VCaP (cell line): ENCODE measurements at regions not wholly inside any gene's neighbourhood (a gene's known extent, or its start where the extent isn't known, plus 50 kb on each side); places are given as distances from the start of the nearest gene placed in this dataset.

Experiments used
- H3K27ac ChIP-seq: fragments of 450-650 bp; 2 replicates; pipeline ENCODE4 v1.5.1; 2017
- TF ChIP-seq, protein P1 (sequence below): fragments of 450-650 bp; conservative IDR thresholded peaks from 2 replicates; pipeline ENCODE4 v1.5.1; 2017; ENCODE audit warnings: mild to moderate bottlenecking, moderate library complexity

DNA sequence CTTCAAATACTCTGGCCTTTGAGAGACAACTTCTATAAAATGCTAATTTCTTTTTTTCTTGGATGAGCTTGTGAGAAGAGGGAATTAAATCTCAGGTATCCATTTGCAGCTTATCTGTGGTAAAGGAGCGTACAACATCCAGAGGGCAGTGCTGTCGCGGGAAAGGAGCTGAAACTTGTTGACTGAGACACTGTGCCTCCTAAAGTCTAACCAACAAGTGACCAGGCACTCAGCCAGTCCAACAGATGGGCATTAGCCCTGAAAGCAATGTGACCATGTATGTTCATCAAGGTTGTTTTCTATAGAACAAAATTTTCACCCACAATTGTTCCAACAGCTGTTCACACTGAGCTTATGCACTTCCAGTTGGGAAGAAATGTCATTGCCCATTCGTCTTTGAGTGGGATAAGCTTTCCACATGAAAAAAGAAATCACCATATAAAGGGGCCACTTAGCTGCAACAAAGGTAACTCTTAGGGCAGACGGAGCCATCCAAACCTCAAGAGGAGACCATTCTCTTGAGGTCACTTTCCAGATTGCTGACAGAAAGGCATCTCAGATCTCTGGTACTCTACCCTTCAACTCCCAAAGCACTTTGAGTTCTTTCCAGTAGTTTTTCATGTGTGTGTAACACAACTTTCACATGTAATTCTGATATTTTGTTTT, 244.8 kb upstream of the NEIL3 start:
- TF ChIP-seq, protein P1, sequence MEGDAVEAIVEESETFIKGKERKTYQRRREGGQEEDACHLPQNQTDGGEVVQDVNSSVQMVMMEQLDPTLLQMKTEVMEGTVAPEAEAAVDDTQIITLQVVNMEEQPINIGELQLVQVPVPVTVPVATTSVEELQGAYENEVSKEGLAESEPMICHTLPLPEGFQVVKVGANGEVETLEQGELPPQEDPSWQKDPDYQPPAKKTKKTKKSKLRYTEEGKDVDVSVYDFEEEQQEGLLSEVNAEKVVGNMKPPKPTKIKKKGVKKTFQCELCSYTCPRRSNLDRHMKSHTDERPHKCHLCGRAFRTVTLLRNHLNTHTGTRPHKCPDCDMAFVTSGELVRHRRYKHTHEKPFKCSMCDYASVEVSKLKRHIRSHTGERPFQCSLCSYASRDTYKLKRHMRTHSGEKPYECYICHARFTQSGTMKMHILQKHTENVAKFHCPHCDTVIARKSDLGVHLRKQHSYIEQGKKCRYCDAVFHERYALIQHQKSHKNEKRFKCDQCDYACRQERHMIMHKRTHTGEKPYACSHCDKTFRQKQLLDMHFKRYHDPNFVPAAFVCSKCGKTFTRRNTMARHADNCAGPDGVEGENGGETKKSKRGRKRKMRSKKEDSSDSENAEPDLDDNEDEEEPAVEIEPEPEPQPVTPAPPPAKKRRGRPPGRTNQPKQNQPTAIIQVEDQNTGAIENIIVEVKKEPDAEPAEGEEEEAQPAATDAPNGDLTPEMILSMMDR: no peak
- no peak overlapping the region for H3K27ac ChIP-seq

DNA sequence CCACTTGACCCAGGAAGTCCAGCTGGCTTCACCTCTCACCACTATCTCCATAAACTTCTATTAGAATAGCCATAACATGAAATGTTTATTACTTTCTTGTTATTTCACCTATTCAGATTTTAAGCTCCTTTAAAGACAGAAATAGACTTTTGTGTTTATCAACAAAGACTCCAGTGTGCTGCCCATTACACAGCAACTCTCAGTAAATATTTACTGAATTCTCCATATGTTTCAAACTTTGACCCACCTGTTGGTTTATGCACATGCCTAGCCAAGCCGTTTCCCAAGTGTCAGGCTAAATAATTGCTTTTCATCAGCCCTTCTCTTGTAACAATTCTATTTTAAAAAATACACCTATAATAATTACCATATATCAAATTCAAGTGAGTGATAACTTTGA, 242.9 kb upstream of the NEIL3 start:
- TF ChIP-seq, protein P1: no peak
- H3K27ac ChIP-seq: no peak overlapping the region

DNA sequence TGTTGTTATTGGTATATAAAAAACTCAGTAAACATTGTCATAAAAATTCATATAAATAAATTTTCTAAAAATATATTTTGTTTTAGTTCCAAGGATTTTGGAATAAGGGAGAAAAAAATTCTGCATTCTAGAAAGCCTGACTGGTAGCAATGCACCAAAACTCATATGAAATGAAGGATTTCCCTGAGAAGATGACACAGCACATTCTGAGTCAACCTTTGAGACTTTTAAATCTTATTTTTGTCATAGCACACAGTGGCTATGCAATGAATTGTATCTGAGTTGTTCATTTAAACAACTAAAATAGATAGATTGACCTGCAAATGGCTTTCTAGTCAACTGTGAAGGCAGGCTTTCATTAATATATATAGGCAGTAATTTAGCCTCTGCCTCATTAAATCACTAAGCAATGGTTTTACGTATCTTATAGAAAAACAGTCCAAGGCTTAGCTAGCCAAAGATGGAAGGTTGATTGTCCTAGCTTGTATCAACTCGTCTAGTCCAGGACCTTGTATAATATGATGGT, 239.1 kb upstream of the NEIL3 start:
- TF ChIP-seq, protein P1: no peak
- no peak overlapping the region for H3K27ac ChIP-seq

DNA sequence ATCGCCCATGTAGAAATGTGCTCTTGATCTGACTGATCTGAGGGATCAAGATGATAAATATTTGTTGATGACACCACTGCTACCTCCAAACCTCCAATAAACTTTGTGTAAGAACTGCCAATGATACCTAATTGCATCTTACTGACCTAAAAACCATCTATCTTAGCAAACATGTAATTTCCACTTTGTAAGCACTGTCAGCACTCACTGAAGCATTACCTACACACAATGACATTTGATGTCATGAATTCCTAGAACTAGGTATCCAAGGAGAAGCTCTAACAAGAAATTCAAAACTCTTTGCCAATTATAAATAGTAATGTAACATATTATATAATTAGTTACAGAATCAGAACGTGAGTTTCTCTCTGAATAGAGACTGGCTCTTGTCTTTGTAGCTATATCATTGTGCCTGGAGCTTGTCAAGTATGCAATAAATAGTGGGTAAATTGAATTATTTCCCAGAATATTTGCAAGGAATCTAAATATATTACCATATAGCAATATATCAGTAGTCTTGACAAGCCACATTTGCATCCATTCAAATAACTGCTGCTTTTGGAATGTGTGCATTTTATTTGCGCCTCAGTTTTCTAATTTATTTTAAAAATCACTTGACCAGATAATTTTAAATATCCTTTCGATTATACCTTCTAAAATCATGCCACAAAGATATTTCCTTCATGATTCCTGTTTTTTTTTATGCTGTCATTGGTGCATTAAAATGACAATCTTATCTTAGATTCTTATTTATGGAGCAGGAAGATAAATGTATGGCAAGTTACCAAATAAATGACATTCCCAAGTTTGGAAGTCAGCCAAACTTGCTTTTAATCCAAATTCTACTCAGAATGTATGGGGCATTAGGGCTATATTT, 232.3 kb upstream of the NEIL3 start:
- TF ChIP-seq, protein P1: no peak

DNA sequence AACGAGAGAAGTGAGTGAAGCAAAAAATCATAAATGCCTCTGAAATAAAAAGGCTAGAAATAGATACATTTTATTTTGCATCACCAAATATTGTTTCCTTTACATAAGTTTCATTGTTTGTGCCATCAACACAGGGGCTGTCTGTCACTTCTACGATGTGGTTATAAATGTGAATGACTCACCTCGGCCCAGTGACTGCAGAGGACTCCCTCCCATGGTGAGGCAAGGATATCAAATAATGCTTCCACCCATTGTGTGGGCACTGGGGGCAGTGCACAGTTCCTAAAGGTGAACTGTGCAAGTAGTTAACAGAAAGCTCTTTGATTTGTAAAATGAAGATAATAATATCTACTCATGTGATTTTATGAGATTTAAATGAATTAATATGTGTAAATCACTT, 230.3 kb upstream of the NEIL3 start:
- no peak overlapping the region for H3K27ac ChIP-seq
- TF ChIP-seq, protein P1: no peak

More for the DNA sequence above, 232.3 kb upstream of the NEIL3 start:
- no peak overlapping the region for H3K27ac ChIP-seq

DNA sequence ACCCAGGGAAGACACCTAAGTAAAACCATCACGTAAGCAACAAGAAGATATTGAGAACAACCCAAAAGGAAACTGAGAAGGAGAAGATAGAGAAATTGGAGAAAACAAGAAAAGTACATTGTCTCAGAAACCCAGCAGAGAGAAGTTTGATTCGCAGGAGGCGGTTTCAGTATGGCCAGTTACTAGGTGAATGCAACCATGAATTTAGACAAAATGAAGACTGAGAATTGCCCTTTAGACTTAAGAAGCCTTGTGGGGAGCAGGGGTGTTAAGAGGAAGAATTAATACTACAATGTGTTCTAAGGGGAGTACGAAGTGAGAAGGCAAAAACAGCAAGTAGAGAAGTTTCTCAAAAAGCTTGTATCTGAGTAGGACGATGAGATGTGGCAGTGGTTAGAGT, 229.3 kb upstream of the NEIL3 start:
- no peak overlapping the region for H3K27ac ChIP-seq
- TF ChIP-seq, protein P1: no peak

DNA sequence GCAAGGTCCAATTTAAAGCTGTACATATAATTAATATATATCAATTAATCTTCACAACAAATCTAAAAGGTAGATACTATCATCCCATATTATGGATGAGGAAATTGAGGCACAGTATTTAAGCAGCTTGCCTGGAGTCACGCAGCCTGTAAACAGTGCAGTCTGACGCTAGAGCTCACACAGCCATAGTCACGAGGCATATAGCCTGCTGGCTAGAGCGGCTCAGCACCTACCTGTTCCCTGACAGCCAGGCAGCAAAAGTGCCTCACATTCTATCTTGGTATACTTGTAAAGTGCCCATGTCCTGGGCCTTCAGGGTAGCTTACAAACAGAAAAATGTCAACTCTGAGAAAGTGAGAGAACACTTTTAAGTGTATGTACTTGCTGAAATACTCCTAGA, 222.6 kb upstream of the NEIL3 start:
- H3K27ac ChIP-seq: no peak overlapping the region
- TF ChIP-seq, protein P1: no peak
